WTC11 (cell line): ENCODE measurements at regions not wholly inside any gene's neighbourhood (a gene's known extent, or its start where the extent isn't known, plus 50 kb on each side); places are given as distances from the start of the nearest gene placed in this dataset.

Source experiments
- ATAC-seq: fragments of 200-7000 bp; cut with Tn5 transposase; 2 replicates; pipeline ENCODE4 v1.10.0; 2021; ENCODE audit warnings: mild to moderate bottlenecking, moderate library complexity
- CTCF ChIA-PET: fragments of 300-600 bp; sonication (Branson Sonifier 250); formaldehyde crosslinking; loops from one replicate; lab custom pipeline; 2021; ENCODE audit warnings: antibody characterized with exemption; lab: Charles Lee
- POLR2A ChIA-PET: fragments of 350-600 bp; sonication (Branson Sonifier 250); formaldehyde crosslinking; loops from one replicate; lab custom pipeline; 2021; ENCODE audit warnings: antibody characterized with exemption; lab: Charles Lee
- DNase-seq: peaks from one replicate; pipeline ENCODE4 v3.0.0; 2021; ENCODE audit warnings: low spot score
- H3K27ac Mint-ChIP-seq: 2 replicates; pipeline ENCODE4 v1.8.0; 2021; ENCODE audit warnings: mixed read lengths
- H3K27me3 Mint-ChIP-seq: 2 replicates; pipeline ENCODE4 v1.8.0; 2021; ENCODE audit warnings: low read depth, mild to moderate bottlenecking, moderate library complexity, mixed read lengths
- H3K36me3 Mint-ChIP-seq: 2 replicates; pipeline ENCODE4 v1.8.0; 2021; ENCODE audit warnings: mixed read lengths
- H3K4me1 Mint-ChIP-seq: 2 replicates; pipeline ENCODE4 v1.8.0; 2022; ENCODE audit warnings: mixed read lengths
- H3K4me3 Mint-ChIP-seq: 2 replicates; pipeline ENCODE4 v1.8.0; 2021; ENCODE audit warnings: mild to moderate bottlenecking, moderate library complexity, mixed read lengths
- H3K9me3 Mint-ChIP-seq: 2 replicates; pipeline ENCODE4 v1.8.0; 2021; ENCODE audit warnings: mixed read lengths
- FOXJ3 ChIP-seq: sonication (generic); formaldehyde crosslinking; IDR thresholded peaks from 2 replicates; pipeline ENCODE4 v1.9.0; 2021; ENCODE audit warnings: missing genetic modification reagents, mild to moderate bottlenecking, borderline replicate concordance
- FOXP1 ChIP-seq: sonication (generic); formaldehyde crosslinking; IDR thresholded peaks from 2 replicates; pipeline ENCODE4 v1.8.0; 2022; ENCODE audit warnings: missing genetic modification reagents, mild to moderate bottlenecking, moderate library complexity, borderline replicate concordance
- JAZF1 ChIP-seq: fragments of 250-450 bp; sonication (Bioruptor Pico); IDR thresholded peaks from 2 replicates; pipeline ENCODE4 v1.9.0; 2021; ENCODE audit warnings: moderate library complexity, mild to moderate bottlenecking, inconsistent platforms
- SOX15 ChIP-seq: fragments of 250-450 bp; sonication (Bioruptor Pico); IDR thresholded peaks from 2 replicates; pipeline ENCODE4 v1.9.0; 2021; ENCODE audit warnings: mild to moderate bottlenecking
- SP1 ChIP-seq: sonication (generic); formaldehyde crosslinking; conservative IDR thresholded peaks from 2 replicates; pipeline ENCODE4 v1.8.1; 2022; ENCODE audit warnings: missing genetic modification reagents
- ZBTB21 ChIP-seq: sonication (generic); formaldehyde crosslinking; IDR thresholded peaks from 2 replicates; pipeline ENCODE4 v1.8.1; 2023; ENCODE audit warnings: mild to moderate bottlenecking, missing genetic modification reagents, borderline replicate concordance
- ZNF121 ChIP-seq: sonication (generic); formaldehyde crosslinking; IDR thresholded peaks from 2 replicates; pipeline ENCODE4 v1.8.0; 2023; ENCODE audit warnings: missing genetic modification reagents
- ZNF423 ChIP-seq: fragments of 250-450 bp; sonication (Bioruptor Pico); IDR thresholded peaks from 2 replicates; pipeline ENCODE4 v2.1.2; 2022; ENCODE audit warnings: mild to moderate bottlenecking, moderate library complexity
- ZNF671 ChIP-seq: fragments of 250-450 bp; sonication (Bioruptor Pico); IDR thresholded peaks from 2 replicates; pipeline ENCODE4 v1.8.0; 2021; ENCODE audit warnings: mild to moderate bottlenecking
- TF ChIP-seq, protein P1 (sequence below): sonication (generic); formaldehyde crosslinking; IDR thresholded peaks from 2 replicates; pipeline ENCODE4 v1.8.0; 2022; ENCODE audit warnings: missing genetic modification reagents
- TF ChIP-seq, protein P2 (sequence below): sonication (generic); formaldehyde crosslinking; conservative IDR thresholded peaks from 2 replicates; pipeline ENCODE4 v1.8.1; 2022; ENCODE audit warnings: mild to moderate bottlenecking, missing genetic modification reagents
- TF ChIP-seq, protein P3 (sequence below): sonication (generic); formaldehyde crosslinking; IDR thresholded peaks from 2 replicates; pipeline ENCODE4 v1.8.0; 2023; ENCODE audit warnings: missing genetic modification reagents
- TF ChIP-seq, protein P4 (sequence below): fragments of 250-450 bp; sonication (Bioruptor Pico); IDR thresholded peaks from 2 replicates; pipeline ENCODE4 v1.8.0; 2021; ENCODE audit warnings: mild to moderate bottlenecking
- TF ChIP-seq, protein P5 (sequence below): sonication (generic); formaldehyde crosslinking; IDR thresholded peaks from 2 replicates; pipeline ENCODE4 v1.8.1; 2022; ENCODE audit warnings: mild to moderate bottlenecking, moderate library complexity, missing genetic modification reagents
- TF ChIP-seq, protein P6 (sequence below): sonication (generic); formaldehyde crosslinking; IDR thresholded peaks from 2 replicates; pipeline ENCODE4 v1.8.1; 2023; ENCODE audit warnings: mild to moderate bottlenecking, missing genetic modification reagents, borderline replicate concordance
- TF ChIP-seq, protein P7 (sequence below): sonication (generic); formaldehyde crosslinking; IDR thresholded peaks from 2 replicates; pipeline ENCODE4 v1.8.1; 2022; ENCODE audit warnings: low read depth, mild to moderate bottlenecking, moderate library complexity, missing genetic modification reagents, borderline replicate concordance

DNA sequence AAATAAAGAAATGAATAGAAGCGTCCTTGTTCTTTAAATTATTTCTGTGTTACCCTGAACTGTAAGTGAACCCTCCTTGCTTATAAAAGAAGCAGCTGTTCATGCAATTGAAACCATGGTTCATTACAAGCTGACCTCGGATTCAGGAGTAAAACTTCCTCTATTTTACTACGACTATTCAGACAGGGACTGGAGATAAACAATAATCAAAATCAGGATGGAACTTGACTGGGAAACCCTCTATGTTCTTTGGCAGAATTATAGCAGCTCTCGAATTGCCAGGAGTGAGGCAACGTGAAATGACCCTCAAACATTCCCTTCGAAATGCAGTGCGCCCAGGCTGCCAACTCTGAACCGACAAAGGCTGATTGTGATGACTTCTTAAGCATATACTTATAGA, 172.1 kb downstream of the CYP26A1 start (continued):
- TF ChIP-seq, protein P1, sequence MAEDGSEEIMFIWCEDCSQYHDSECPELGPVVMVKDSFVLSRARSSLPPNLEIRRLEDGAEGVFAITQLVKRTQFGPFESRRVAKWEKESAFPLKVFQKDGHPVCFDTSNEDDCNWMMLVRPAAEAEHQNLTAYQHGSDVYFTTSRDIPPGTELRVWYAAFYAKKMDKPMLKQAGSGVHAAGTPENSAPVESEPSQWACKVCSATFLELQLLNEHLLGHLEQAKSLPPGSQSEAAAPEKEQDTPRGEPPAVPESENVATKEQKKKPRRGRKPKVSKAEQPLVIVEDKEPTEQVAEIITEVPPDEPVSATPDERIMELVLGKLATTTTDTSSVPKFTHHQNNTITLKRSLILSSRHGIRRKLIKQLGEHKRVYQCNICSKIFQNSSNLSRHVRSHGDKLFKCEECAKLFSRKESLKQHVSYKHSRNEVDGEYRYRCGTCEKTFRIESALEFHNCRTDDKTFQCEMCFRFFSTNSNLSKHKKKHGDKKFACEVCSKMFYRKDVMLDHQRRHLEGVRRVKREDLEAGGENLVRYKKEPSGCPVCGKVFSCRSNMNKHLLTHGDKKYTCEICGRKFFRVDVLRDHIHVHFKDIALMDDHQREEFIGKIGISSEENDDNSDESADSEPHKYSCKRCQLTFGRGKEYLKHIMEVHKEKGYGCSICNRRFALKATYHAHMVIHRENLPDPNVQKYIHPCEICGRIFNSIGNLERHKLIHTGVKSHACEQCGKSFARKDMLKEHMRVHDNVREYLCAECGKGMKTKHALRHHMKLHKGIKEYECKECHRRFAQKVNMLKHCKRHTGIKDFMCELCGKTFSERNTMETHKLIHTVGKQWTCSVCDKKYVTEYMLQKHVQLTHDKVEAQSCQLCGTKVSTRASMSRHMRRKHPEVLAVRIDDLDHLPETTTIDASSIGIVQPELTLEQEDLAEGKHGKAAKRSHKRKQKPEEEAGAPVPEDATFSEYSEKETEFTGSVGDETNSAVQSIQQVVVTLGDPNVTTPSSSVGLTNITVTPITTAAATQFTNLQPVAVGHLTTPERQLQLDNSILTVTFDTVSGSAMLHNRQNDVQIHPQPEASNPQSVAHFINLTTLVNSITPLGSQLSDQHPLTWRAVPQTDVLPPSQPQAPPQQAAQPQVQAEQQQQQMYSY (CRISPR knock-in tag), result no peak
- TF ChIP-seq, protein P2, sequence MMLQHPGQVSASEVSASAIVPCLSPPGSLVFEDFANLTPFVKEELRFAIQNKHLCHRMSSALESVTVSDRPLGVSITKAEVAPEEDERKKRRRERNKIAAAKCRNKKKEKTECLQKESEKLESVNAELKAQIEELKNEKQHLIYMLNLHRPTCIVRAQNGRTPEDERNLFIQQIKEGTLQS (CRISPR knock-in tag), result no peak
- TF ChIP-seq, protein P3, sequence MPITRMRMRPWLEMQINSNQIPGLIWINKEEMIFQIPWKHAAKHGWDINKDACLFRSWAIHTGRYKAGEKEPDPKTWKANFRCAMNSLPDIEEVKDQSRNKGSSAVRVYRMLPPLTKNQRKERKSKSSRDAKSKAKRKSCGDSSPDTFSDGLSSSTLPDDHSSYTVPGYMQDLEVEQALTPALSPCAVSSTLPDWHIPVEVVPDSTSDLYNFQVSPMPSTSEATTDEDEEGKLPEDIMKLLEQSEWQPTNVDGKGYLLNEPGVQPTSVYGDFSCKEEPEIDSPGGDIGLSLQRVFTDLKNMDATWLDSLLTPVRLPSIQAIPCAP (CRISPR knock-in tag), result no peak
- TF ChIP-seq SP1 (CRISPR knock-in tag) (no peak), FOXJ3 (CRISPR knock-in tag) (no peak), ZNF121 (CRISPR knock-in tag) (no peak), FOXP1 (CRISPR knock-in tag) (no peak), SOX15 (CRISPR knock-in tag) (no peak)
- TF ChIP-seq, protein P4, sequence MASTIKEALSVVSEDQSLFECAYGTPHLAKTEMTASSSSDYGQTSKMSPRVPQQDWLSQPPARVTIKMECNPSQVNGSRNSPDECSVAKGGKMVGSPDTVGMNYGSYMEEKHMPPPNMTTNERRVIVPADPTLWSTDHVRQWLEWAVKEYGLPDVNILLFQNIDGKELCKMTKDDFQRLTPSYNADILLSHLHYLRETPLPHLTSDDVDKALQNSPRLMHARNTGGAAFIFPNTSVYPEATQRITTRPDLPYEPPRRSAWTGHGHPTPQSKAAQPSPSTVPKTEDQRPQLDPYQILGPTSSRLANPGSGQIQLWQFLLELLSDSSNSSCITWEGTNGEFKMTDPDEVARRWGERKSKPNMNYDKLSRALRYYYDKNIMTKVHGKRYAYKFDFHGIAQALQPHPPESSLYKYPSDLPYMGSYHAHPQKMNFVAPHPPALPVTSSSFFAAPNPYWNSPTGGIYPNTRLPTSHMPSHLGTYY (CRISPR knock-in tag), result no peak
- TF ChIP-seq, protein P5, sequence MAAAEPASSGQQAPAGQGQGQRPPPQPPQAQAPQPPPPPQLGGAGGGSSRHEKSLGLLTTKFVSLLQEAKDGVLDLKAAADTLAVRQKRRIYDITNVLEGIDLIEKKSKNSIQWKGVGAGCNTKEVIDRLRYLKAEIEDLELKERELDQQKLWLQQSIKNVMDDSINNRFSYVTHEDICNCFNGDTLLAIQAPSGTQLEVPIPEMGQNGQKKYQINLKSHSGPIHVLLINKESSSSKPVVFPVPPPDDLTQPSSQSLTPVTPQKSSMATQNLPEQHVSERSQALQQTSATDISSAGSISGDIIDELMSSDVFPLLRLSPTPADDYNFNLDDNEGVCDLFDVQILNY, result no peak
- TF ChIP-seq, all 79 proteins: peak for 0

DNA sequence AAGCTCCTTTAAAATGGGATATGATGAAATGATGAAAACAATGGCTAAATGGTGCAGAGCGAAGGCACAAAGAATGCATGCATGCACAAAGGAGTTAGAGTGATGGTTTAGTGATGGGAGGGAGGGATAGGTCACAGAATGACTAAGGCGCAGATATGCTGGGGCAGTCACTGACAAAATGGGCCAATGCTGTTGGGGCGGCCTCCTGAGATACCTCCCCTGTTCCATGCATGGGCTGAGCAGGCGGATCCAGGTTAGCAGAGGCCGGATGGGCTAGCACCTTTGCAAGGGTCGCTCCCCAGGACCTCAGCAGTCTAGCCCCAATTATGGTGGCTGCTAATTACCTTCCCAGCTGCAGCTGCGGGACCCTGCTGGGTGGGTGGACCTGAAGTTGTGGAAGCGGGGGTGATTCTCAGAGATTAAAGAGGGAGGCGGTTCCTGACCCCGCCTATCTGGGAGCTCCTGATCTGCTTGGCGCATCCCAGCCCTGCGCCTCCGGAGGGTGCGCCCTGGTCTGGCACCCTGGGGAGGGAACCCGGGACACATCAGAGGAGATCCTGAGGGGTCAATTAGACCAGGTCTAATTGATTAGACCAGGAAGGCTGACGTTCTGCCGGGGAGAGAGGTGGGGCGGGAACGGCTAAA, 175.0 kb downstream of the CYP26A1 start:
- ATAC-seq (peak; percentile 57), DNase-seq (no peak)
- H3K4me1 Mint-ChIP-seq, result peaks cover 29% of the 10 kb centered on the region
- POLR2A ChIA-PET, result no interaction called here
- TF ChIP-seq, protein P6, sequence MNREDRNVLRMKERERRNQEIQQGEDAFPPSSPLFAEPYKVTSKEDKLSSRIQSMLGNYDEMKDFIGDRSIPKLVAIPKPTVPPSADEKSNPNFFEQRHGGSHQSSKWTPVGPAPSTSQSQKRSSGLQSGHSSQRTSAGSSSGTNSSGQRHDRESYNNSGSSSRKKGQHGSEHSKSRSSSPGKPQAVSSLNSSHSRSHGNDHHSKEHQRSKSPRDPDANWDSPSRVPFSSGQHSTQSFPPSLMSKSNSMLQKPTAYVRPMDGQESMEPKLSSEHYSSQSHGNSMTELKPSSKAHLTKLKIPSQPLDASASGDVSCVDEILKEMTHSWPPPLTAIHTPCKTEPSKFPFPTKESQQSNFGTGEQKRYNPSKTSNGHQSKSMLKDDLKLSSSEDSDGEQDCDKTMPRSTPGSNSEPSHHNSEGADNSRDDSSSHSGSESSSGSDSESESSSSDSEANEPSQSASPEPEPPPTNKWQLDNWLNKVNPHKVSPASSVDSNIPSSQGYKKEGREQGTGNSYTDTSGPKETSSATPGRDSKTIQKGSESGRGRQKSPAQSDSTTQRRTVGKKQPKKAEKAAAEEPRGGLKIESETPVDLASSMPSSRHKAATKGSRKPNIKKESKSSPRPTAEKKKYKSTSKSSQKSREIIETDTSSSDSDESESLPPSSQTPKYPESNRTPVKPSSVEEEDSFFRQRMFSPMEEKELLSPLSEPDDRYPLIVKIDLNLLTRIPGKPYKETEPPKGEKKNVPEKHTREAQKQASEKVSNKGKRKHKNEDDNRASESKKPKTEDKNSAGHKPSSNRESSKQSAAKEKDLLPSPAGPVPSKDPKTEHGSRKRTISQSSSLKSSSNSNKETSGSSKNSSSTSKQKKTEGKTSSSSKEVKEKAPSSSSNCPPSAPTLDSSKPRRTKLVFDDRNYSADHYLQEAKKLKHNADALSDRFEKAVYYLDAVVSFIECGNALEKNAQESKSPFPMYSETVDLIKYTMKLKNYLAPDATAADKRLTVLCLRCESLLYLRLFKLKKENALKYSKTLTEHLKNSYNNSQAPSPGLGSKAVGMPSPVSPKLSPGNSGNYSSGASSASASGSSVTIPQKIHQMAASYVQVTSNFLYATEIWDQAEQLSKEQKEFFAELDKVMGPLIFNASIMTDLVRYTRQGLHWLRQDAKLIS (CRISPR knock-in tag), result no peak
- TF ChIP-seq ZBTB21 (CRISPR knock-in tag) (no peak), ZNF423 (peak; percentile 76), ZNF121 (CRISPR knock-in tag) (peak; percentile 36; the same call in 1 of the 2 replicates), JAZF1 (CRISPR knock-in tag) (no peak), ZNF671 (CRISPR knock-in tag) (no peak)
- TF ChIP-seq, protein P7, sequence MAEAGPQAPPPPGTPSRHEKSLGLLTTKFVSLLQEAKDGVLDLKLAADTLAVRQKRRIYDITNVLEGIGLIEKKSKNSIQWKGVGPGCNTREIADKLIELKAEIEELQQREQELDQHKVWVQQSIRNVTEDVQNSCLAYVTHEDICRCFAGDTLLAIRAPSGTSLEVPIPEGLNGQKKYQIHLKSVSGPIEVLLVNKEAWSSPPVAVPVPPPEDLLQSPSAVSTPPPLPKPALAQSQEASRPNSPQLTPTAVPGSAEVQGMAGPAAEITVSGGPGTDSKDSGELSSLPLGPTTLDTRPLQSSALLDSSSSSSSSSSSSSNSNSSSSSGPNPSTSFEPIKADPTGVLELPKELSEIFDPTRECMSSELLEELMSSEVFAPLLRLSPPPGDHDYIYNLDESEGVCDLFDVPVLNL (CRISPR knock-in tag), result no peak
- no peak overlapping the region for H3K27ac Mint-ChIP-seq
- H3K9me3 Mint-ChIP-seq, result peaks cover 5% of the 10 kb centered on the region; the same call in 1 of the 2 replicates
- H3K27me3 Mint-ChIP-seq, result peaks cover 9% of the 10 kb centered on the region
- no peaks in the 10 kb centered on the region for H3K36me3 Mint-ChIP-seq
- CTCF ChIA-PET, result no interaction called here
- H3K4me3 Mint-ChIP-seq, result no peak overlapping the region
